Esophagus muscularis mucosa (tissue), 4 donors: ENCODE measurements at regions not wholly inside any gene's neighbourhood (a gene's known extent, or its start where the extent isn't known, plus 50 kb on each side); places are given as distances from the start of the nearest gene placed in this dataset.

Source experiments
- DNase-seq: peaks from one replicate; pipeline ENCODE4 v3.0.0-alpha.2; 2017; ENCODE audit errors: extremely low spot score
- H3K27ac ChIP-seq, 4 donors: fragments of 200-600 bp; sonication (generic); replicated peaks in 1 of 4; 1 replicate in 3 of 4; 2 replicates in 1 of 4; pipeline ENCODE4 v1.5.1; 2016 to 2019; ENCODE audit warnings: mild to moderate bottlenecking in 1 of 4
- H3K27me3 ChIP-seq, 4 donors: fragments of 200-600 bp; sonication (generic); one replicate each; pipeline versions ENCODE4 v1.5.1 to v1.6.0; 2016 to 2019
- H3K36me3 ChIP-seq, 4 donors: fragments of 200-600 bp; sonication (generic); one replicate each; pipeline ENCODE4 v1.5.1; 2016 to 2019
- H3K4me1 ChIP-seq, 4 donors: fragments of 200-600 bp; sonication (generic); one replicate each; pipeline ENCODE4 v1.5.1; 2016 to 2019
- H3K4me3 ChIP-seq, 4 donors: fragments of 200-600 bp; sonication (generic); 1 replicate in 2 of 4; 2 replicates in 2 of 4; pipeline ENCODE4 v1.5.1; 2016 to 2019; ENCODE audit warnings: mild to moderate bottlenecking in 4 of 4, moderate library complexity in 1 of 4
- H3K9me3 ChIP-seq, 4 donors: fragments of 200-600 bp; sonication (generic); 1 replicate in 3 of 4; 2 replicates in 1 of 4; pipeline ENCODE4 v1.5.1; 2016 to 2019
- EP300 ChIP-seq: sonication (generic); formaldehyde crosslinking; IDR thresholded peaks from one replicate; pipeline ENCODE4 v1.6.1; 2017; ENCODE audit warnings: antibody characterized with exemption
- POLR2A ChIP-seq: fragments of 450-650 bp; IDR thresholded peaks from one replicate; pipeline ENCODE4 v1.6.1; 2017; ENCODE audit warnings: antibody characterized with exemption, moderate library complexity, mild to moderate bottlenecking, low read depth
- POLR2AphosphoS5 ChIP-seq, 2 donors: sonication (generic); formaldehyde crosslinking; IDR thresholded peaks; one replicate each; pipeline ENCODE4 v1.6.1; 2017; ENCODE audit warnings: antibody characterized with exemption in 2 of 2
- WGBS: methylation state at CpG from one replicate; pipeline ENCODE4 v1.1.5; 2018; 5-methylcytosine and 5-hydroxymethylcytosine counted together
- intact Hi-C: fragments of 100-400 bp; cut with DNase I; formaldehyde crosslinking; loops from one replicate; pipeline ENCODE4 v1.15.1; 2023
- TF ChIP-seq, protein P1 (sequence below), 3 experiments: fragments of 200-600 bp in 2 of 3; fragments of 450-650 bp in 1 of 3; sonication (generic) in 2 of 3; IDR thresholded peaks; one replicate each; pipeline ENCODE4 v1.5.1; 2017 to 2019; ENCODE audit warnings: antibody characterized with exemption in 3 of 3, mild to moderate bottlenecking in 2 of 3, moderate library complexity in 1 of 3

DNA sequence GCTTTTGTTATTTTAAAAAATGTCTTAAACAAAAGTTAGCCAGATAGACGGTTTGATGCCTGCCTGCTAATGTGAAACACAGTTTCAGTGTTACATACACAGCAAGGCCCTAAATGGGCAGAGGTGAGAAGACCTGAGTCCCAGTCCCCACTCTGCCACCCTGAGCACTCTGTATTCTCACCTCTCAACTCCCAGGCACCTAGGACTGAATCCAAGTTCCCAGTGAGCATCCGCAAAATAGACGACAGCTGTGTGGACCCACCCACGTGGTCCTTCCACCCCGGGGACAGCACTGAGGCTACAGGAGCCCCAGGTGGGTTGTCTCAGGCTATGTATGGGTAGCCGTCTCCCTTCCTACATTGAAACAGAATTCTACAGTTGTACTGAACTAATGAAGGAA is 111.5 kb downstream of the RPL27A start:
- intact Hi-C loops = no loop called here
- Histone ChIP-seq H3K36me3 (no peaks in the 10 kb centered on the region), H3K4me3 (no peak overlapping the region), H3K9me3 (no peaks in the 10 kb centered on the region), H3K4me1 (peaks cover 38 to 93% (median 81%) of the 10 kb centered on the region in 4 donors), H3K27ac (peak overlapping the region; percentile 57 to 72 (median 63)), H3K27me3 (no peaks in the 10 kb centered on the region)
- TF ChIP-seq, protein P1, sequence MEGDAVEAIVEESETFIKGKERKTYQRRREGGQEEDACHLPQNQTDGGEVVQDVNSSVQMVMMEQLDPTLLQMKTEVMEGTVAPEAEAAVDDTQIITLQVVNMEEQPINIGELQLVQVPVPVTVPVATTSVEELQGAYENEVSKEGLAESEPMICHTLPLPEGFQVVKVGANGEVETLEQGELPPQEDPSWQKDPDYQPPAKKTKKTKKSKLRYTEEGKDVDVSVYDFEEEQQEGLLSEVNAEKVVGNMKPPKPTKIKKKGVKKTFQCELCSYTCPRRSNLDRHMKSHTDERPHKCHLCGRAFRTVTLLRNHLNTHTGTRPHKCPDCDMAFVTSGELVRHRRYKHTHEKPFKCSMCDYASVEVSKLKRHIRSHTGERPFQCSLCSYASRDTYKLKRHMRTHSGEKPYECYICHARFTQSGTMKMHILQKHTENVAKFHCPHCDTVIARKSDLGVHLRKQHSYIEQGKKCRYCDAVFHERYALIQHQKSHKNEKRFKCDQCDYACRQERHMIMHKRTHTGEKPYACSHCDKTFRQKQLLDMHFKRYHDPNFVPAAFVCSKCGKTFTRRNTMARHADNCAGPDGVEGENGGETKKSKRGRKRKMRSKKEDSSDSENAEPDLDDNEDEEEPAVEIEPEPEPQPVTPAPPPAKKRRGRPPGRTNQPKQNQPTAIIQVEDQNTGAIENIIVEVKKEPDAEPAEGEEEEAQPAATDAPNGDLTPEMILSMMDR (IDR thresholded peaks at IDR 0.05) = no peak
- TF ChIP-seq EP300 (no peak), POLR2A (no peak), POLR2AphosphoS5 (IDR thresholded peaks at IDR 0.05) (no peak)
- 62% methylated on average over 4 of the region's 6 CpGs for WGBS
- DNase-seq = no peak

DNA sequence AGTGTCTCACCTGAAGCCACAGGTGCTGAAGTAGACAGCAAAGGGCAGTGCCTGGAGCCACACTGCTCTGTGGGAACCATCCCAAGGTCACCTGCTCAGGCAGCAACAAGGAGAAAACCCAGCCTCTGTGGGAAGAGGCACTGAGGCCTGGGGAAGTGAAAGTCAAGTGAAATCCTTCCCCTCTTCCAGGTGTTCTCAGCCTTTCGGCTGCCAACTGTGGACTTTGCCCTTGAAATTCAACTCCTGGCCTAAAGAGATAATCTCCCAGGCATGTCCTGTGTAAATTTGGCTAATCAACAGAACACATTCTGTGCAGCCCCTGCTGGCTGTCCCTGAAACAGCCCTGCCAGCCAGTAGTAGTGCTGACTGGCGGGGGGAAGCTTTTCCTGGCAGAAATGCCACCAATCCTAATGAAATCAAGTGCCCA is 112.1 kb downstream of the RPL27A start:
- no peaks in the 10 kb centered on the region for H3K27me3 ChIP-seq
- 100% methylated on average over 1 of the region's 2 CpGs for WGBS
- no peak for DNase-seq
- peaks cover 36 to 94% (median 81%) of the 10 kb centered on the region in 4 donors for H3K4me1 ChIP-seq
- peak overlapping the region; percentile 57 to 72 (median 63) for H3K27ac ChIP-seq
- intact Hi-C loops = no loop called here
- no peaks in the 10 kb centered on the region for H3K36me3 ChIP-seq
- no peaks in the 10 kb centered on the region for H3K9me3 ChIP-seq
- H3K4me3 ChIP-seq = no peak overlapping the region
- TF ChIP-seq POLR2A = no peak
- TF ChIP-seq, protein P1 (IDR thresholded peaks at IDR 0.05) = peak in 1 of 3 experiments; percentile 38

DNA sequence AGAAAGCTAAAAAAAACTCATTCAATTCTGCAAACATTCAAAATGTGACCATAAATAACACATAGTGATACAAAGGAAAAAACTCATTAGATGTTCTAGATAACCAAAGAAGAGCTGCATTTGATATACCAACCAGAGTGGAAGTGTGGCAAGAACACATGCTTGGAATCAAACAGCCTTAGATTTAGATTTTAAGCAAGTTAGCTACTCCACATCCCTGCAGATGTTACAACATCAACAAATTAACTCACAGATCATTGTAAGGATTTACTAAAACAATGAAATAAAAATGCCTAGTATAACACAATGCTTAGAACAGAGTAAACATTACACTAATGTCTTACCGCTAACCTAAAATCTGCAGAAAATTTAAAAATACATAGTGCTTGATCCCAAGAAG is 114.0 kb upstream of the AKIP1 start:
- intact Hi-C loops = no loop called here

DNA sequence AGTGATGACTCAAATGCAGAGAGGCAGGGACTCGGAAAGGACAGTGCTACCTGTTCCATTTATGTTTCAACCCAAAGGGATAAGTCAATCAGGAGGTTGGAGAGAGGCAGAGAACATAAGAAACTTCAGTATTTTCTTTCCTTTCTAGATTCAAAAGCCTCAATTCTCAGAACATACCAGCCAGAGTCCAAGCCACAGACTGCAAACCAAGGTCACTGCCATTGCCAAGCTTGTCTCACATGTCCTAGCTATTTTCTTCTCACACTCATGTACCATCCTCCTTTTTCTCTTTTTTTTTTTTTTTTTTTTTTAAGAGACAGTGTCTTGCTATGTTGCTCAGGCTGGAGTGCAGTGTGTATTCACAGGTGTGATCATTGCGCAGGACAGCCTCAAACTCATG is 111.7 kb upstream of the AKIP1 start:
- 93% methylated on average over 2 of the region's 2 CpGs for WGBS
- no peak for TF ChIP-seq EP300
- TF ChIP-seq, protein P1 (IDR thresholded peaks at IDR 0.05) = no peak
- TF ChIP-seq POLR2A = no peak
- no peak for TF ChIP-seq POLR2AphosphoS5 (IDR thresholded peaks at IDR 0.05)
- Histone ChIP-seq H3K9me3 (no peaks in the 10 kb centered on the region), H3K4me1 (peaks cover 58 to 96% (median 88%) of the 10 kb centered on the region in 4 donors), H3K27me3 (no peaks in the 10 kb centered on the region), H3K36me3 (peaks cover 0 to 4% (median 0%) of the 10 kb centered on the region in 4 donors), H3K27ac (peak overlapping the region; percentile 32 to 95 (median 68)), H3K4me3 (no peak overlapping the region)
- DNase-seq = no peak
- intact Hi-C loops = no loop called here

More for the DNA sequence above, 114.0 kb upstream of the AKIP1 start:
- Histone ChIP-seq H3K27ac (peak overlapping the region in 3 of 4 donors; percentile 25 to 61 (median 42)), H3K4me1 (peaks cover 45 to 98% (median 86%) of the 10 kb centered on the region in 4 donors), H3K27me3 (no peaks in the 10 kb centered on the region), H3K36me3 (peaks cover 0 to 4% (median 0%) of the 10 kb centered on the region in 4 donors), H3K4me3 (no peak overlapping the region), H3K9me3 (no peaks in the 10 kb centered on the region)
- WGBS = 4% methylated on average over 1 of the region's 1 CpG
- no peak for DNase-seq
- TF ChIP-seq POLR2AphosphoS5 (IDR thresholded peaks at IDR 0.05) = no peak
- TF ChIP-seq, protein P1 (IDR thresholded peaks at IDR 0.05) = no peak
- no peak for TF ChIP-seq EP300
- TF ChIP-seq POLR2A = no peak

DNA sequence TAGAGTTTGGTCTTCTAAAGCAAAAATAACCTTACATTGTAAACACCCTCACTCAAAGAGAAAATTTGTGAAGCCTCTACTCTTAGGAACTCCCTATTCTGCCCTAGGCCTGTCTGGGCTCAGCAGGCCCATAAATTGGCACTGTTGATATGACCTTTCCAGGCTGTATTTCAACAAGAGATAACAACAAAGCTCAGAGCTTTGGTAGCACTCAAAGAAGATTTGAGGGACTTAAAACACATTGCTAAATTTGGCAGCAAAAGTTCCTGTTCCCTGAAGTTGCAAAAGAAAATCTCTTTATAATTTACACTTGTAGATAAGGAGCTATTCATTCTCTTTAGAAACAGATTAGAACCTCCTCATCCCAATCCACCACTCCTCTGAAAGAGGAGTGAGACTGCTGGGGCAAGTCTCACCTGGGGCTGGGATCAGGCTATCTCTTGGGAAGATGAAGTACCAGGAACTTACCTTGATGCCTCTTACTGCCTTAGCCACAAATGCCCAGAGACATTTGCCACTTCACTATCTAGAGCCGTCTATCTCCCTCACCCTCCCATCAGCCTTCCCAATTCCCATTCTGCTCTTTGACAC is 110.4 kb upstream of the AKIP1 start:
- Histone ChIP-seq H3K27me3 (no peaks in the 10 kb centered on the region), H3K4me1 (peaks cover 59 to 98% (median 90%) of the 10 kb centered on the region in 4 donors), H3K27ac (peak overlapping the region; percentile 46 to 95 (median 71)), H3K9me3 (no peaks in the 10 kb centered on the region), H3K36me3 (peaks cover 0 to 4% (median 0%) of the 10 kb centered on the region in 4 donors), H3K4me3 (no peak overlapping the region)
- intact Hi-C loops = no loop called here
- TF ChIP-seq, protein P1 (IDR thresholded peaks at IDR 0.05) = no peak
- TF ChIP-seq EP300 = no peak
- no peak for TF ChIP-seq POLR2AphosphoS5 (IDR thresholded peaks at IDR 0.05)
- DNase-seq = no peak
- WGBS = 35% methylated on average over 1 of the region's 1 CpG
